Hepatocyte (in vitro differentiated cells): ENCODE measurements at regions not wholly inside any gene's neighbourhood (a gene's known extent, or its start where the extent isn't known, plus 50 kb on each side); places are given as distances from the start of the nearest gene placed in this dataset.

Source experiments
- DNase-seq: peaks from one replicate; pipeline ENCODE4 v3.0.0-alpha.2; 2016; ENCODE audit warnings: low spot score
- H2AFZ ChIP-seq: fragments of 200-600 bp; sonication (generic); 2 replicates; pipeline ENCODE4 v1.6.0; 2016; ENCODE audit warnings: antibody characterized with exemption, mild to moderate bottlenecking
- H3K27ac ChIP-seq: fragments of 200-600 bp; sonication (generic); 2 replicates; pipeline ENCODE4 v1.5.1; 2016; ENCODE audit warnings: mild to moderate bottlenecking
- H3K27me3 ChIP-seq: fragments of 200-600 bp; sonication (generic); 2 replicates; pipeline ENCODE4 v1.6.1; 2016
- H3K36me3 ChIP-seq: fragments of 200-600 bp; sonication (generic); replicated peaks from 2 replicates; pipeline ENCODE4 v1.5.1; 2016; ENCODE audit warnings: low read depth; ENCODE audit not compliant: insufficient read depth
- H3K4me1 ChIP-seq: fragments of 200-600 bp; sonication (generic); 2 replicates; pipeline ENCODE4 v1.5.1; 2016; ENCODE audit warnings: mild to moderate bottlenecking, moderate library complexity; ENCODE audit not compliant: insufficient read depth
- H3K4me2 ChIP-seq: fragments of 200-600 bp; sonication (generic); 2 replicates; pipeline ENCODE4 v1.6.0; 2016
- H3K4me3 ChIP-seq: fragments of 200-600 bp; sonication (generic); 2 replicates; pipeline ENCODE4 v1.5.1; 2016; ENCODE audit warnings: mild to moderate bottlenecking
- H3K79me2 ChIP-seq: fragments of 200-600 bp; sonication (generic); 2 replicates; pipeline ENCODE4 v1.6.0; 2017; ENCODE audit warnings: mild to moderate bottlenecking
- H3K9me2 ChIP-seq: fragments of 200-600 bp; sonication (generic); replicated peaks from 2 replicates; pipeline ENCODE4 v1.6.0; 2017; ENCODE audit warnings: mild to moderate bottlenecking; ENCODE audit not compliant: insufficient read depth
- H3K9me3 ChIP-seq: fragments of 200-600 bp; sonication (generic); 2 replicates; pipeline ENCODE4 v1.5.1; 2016; ENCODE audit warnings: low read depth, mild to moderate bottlenecking
- H4K20me1 ChIP-seq: fragments of 200-600 bp; sonication (generic); 2 replicates; pipeline ENCODE4 v1.6.0; 2016; ENCODE audit warnings: mild to moderate bottlenecking; ENCODE audit not compliant: insufficient read depth, poor library complexity, severe bottlenecking
- EZH2 ChIP-seq: fragments of 200-600 bp; sonication (generic); IDR thresholded peaks from 2 replicates; pipeline ENCODE4 v1.6.1; 2016; ENCODE audit warnings: antibody characterized with exemption, mild to moderate bottlenecking, borderline replicate concordance
- EZH2phosphoT487 ChIP-seq: fragments of 200-600 bp; sonication (generic); IDR thresholded peaks from one replicate; pipeline ENCODE4 v1.6.1; 2018; ENCODE audit warnings: antibody characterized with exemption, mild to moderate bottlenecking, low read depth, moderate library complexity; ENCODE audit not compliant: unreplicated experiment, severe bottlenecking
- WGBS: methylation state at CpG from one replicate; pipeline ENCODE4 v1.1.6; 2016; ENCODE audit warnings: low lambda C conversion rate; ENCODE audit errors: missing lambda C conversion rate; 5-methylcytosine and 5-hydroxymethylcytosine counted together
- TF ChIP-seq, protein P1 (sequence below): fragments of 200-600 bp; sonication (generic); IDR thresholded peaks from 2 replicates; pipeline ENCODE4 v1.5.1; 2016; ENCODE audit warnings: antibody characterized with exemption, mild to moderate bottlenecking; ENCODE audit not compliant: poor library complexity

DNA sequence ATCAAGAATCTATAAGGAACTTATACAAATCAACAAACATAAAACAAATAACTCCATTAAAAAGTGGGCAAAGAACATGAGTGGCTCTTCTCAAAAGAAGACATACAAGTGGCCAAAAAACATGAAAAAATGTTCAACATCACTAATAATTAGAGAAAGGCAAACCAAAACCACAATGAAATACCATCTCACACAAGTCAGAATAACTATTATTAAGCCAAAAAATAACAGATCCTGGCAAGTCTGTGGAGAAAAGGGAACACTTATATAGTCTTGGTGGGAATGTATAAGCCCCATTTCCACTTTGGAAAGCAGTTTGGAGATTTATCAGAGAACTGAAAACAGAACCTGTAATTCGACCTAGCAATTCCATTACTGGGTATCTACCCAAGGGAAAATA is 921.0 kb downstream of the KCNA4 start:
- no peaks in the 10 kb centered on the region for H4K20me1 ChIP-seq
- H3K9me3 ChIP-seq = no peaks in the 10 kb centered on the region
- no peak overlapping the region for H2AFZ ChIP-seq
- no peak overlapping the region for H3K4me2 ChIP-seq
- DNase-seq = no peak
- H3K27me3 ChIP-seq = no peaks in the 10 kb centered on the region
- no peak overlapping the region for H3K4me3 ChIP-seq
- no peak overlapping the region for H3K27ac ChIP-seq
- TF ChIP-seq, protein P1, sequence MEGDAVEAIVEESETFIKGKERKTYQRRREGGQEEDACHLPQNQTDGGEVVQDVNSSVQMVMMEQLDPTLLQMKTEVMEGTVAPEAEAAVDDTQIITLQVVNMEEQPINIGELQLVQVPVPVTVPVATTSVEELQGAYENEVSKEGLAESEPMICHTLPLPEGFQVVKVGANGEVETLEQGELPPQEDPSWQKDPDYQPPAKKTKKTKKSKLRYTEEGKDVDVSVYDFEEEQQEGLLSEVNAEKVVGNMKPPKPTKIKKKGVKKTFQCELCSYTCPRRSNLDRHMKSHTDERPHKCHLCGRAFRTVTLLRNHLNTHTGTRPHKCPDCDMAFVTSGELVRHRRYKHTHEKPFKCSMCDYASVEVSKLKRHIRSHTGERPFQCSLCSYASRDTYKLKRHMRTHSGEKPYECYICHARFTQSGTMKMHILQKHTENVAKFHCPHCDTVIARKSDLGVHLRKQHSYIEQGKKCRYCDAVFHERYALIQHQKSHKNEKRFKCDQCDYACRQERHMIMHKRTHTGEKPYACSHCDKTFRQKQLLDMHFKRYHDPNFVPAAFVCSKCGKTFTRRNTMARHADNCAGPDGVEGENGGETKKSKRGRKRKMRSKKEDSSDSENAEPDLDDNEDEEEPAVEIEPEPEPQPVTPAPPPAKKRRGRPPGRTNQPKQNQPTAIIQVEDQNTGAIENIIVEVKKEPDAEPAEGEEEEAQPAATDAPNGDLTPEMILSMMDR = no peak
- TF ChIP-seq EZH2 (no peak), EZH2phosphoT487 (no peak)
- H3K4me1 ChIP-seq = peaks cover 12% of the 10 kb centered on the region
- no peaks in the 10 kb centered on the region for H3K9me2 ChIP-seq
- no peaks in the 10 kb centered on the region for H3K79me2 ChIP-seq
- no peaks in the 10 kb centered on the region for H3K36me3 ChIP-seq
- WGBS = 95% methylated on average over 1 of the region's 1 CpG

DNA sequence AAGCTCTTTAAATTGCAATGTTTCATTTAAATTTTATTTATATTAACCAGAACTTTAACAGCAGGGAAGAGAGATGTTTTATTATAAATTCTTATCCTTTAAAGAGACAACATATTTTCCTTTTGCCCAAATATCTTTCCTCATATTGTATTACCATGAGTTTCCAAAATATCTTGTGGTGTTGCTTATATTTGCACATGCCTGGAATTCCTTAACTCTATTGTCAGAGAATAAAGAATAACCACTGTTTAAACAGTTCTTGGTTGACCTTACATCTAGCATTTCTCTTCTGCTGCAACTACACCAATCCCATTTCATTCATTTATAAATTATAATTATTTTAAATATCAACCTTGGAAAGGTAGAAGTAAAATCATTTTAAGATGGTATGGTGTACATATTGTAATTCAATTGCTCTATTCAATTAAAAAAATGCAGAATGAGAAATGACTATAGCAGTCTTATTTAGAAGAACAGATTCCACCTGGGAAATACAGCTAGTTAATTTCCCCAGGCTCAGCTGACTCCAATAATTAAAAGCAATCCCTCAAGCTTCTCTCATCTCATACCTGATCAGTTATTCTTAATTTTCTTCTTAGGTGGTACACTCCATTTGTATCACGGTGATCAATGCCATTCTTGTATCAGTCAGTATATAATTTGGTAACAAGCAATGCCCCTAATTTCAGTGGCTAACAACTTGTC is 923.3 kb downstream of the KCNA4 start:
- no peaks in the 10 kb centered on the region for H3K27me3 ChIP-seq
- H3K27ac ChIP-seq = no peak overlapping the region
- H3K4me3 ChIP-seq = no peak overlapping the region
- DNase-seq = no peak
- 92% methylated on average over 1 of the region's 1 CpG for WGBS
- H3K4me1 ChIP-seq = peaks cover 12% of the 10 kb centered on the region
- H3K9me3 ChIP-seq = no peaks in the 10 kb centered on the region
- no peaks in the 10 kb centered on the region for H4K20me1 ChIP-seq
- TF ChIP-seq, protein P1 = no peak
- no peaks in the 10 kb centered on the region for H3K79me2 ChIP-seq
- no peaks in the 10 kb centered on the region for H3K9me2 ChIP-seq
- no peaks in the 10 kb centered on the region for H3K36me3 ChIP-seq
- H3K4me2 ChIP-seq = no peak overlapping the region
- no peak overlapping the region for H2AFZ ChIP-seq

DNA sequence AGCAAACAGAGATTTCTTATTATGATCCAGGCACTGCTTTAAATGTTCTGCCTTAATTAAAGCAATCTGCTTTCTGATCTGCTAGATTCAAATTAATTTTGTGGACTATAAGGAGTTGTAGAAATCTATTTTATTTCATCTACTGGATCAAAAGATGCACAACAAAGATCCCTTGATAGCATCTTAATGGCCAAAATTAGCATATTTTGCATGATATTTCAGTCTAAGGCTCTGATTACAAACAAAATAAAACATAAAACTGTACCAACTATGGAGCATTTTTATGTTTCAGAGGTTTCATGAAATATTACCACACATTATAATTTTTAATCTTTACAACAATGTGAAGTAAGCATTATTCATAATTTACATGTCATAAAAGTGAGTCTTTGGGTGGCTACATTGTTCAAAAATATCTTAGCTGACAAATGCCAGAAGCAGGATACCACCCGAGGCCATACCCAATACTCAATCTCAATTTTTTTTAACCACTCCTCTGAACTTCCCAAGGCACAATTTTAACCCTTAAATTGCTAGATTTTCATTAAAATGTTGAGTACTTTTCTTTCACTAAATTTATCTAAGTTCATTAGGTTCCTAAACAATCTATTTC is 929.5 kb downstream of the KCNA4 start:
- Histone ChIP-seq H3K27ac (no peak overlapping the region), H2AFZ (no peak overlapping the region), H3K4me2 (no peak overlapping the region), H4K20me1 (no peaks in the 10 kb centered on the region), H3K36me3 (no peaks in the 10 kb centered on the region), H3K79me2 (no peaks in the 10 kb centered on the region), H3K4me1 (no peaks in the 10 kb centered on the region), H3K9me3 (no peaks in the 10 kb centered on the region), H3K9me2 (no peaks in the 10 kb centered on the region), H3K27me3 (no peaks in the 10 kb centered on the region), H3K4me3 (no peak overlapping the region)
- WGBS = 6% methylated on average over 1 of the region's 1 CpG
- TF ChIP-seq EZH2 (no peak), EZH2phosphoT487 (no peak)
- no peak for DNase-seq

DNA sequence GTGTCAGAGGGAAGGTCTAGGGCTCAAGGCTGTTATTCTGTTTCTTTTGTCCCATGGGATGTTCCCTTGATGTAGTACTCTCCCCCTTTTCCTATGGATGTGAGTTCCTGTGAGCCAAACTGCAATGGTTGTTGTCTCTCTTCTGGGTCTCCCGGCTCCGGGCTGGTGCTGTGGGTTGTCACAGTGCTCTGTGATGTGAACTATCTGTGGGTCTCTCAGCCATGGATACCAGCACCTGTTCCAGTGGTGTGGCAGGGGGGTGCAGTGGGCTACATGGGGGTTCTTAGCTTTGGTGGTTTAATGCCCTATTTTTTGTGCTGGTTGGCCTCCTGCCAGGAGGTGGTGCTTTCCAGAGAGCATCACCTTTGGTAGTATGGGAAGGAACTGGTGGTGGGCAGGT is 941.1 kb downstream of the KCNA4 start:
- Histone ChIP-seq H3K27me3 (no peaks in the 10 kb centered on the region), H2AFZ (no peak overlapping the region), H4K20me1 (no peaks in the 10 kb centered on the region), H3K4me1 (no peaks in the 10 kb centered on the region), H3K36me3 (no peaks in the 10 kb centered on the region), H3K79me2 (no peaks in the 10 kb centered on the region), H3K9me2 (no peaks in the 10 kb centered on the region), H3K4me2 (no peak overlapping the region), H3K9me3 (no peaks in the 10 kb centered on the region), H3K4me3 (no peak overlapping the region), H3K27ac (no peak overlapping the region)
- 61% methylated on average over 2 of the region's 2 CpGs for WGBS
- TF ChIP-seq, protein P1 = no peak
- TF ChIP-seq EZH2phosphoT487 (no peak), EZH2 (no peak)
- no peak for DNase-seq
